Right atrium auricular region (tissue), 2 donors: ENCODE measurements at regions not wholly inside any gene's neighbourhood (a gene's known extent, or its start where the extent isn't known, plus 50 kb on each side); places are given as distances from the start of the nearest gene placed in this dataset.

Source experiments
- DNase-seq: peaks from one replicate; pipeline ENCODE4 v3.0.0-alpha.2; 2019; ENCODE audit warnings: low spot score
- H3K27ac ChIP-seq, 2 donors: fragments of 200-600 bp; sonication (generic); 1 replicate in 1 of 2; 2 replicates in 1 of 2; pipeline ENCODE4 v1.5.1; 2016 to 2019
- H3K27me3 ChIP-seq, 2 donors: fragments of 200-600 bp; sonication (generic); one replicate each; pipeline versions ENCODE4 v1.5.1 to v1.6.0; 2017 to 2019
- H3K36me3 ChIP-seq: fragments of 200-600 bp; sonication (generic); one replicate; pipeline ENCODE4 v1.5.1; 2016
- H3K4me1 ChIP-seq, 2 donors: fragments of 200-600 bp; sonication (generic); one replicate each; pipeline versions ENCODE4 v1.5.1 to v1.6.0; 2017 to 2019
- H3K4me3 ChIP-seq, 2 donors: fragments of 200-600 bp; sonication (generic); 1 replicate in 1 of 2; 2 replicates in 1 of 2; pipeline ENCODE4 v1.5.1; 2017 to 2019; ENCODE audit warnings: mild to moderate bottlenecking in 1 of 2, moderate library complexity in 1 of 2
- H3K9me3 ChIP-seq, 2 donors: fragments of 200-600 bp; sonication (generic); one replicate each; pipeline ENCODE4 v1.5.1; 2019
- CTCF ChIP-seq, 2 donors: fragments of 200-600 bp; sonication (generic); IDR thresholded peaks; one replicate each; pipeline ENCODE4 v1.5.1; 2019; ENCODE audit warnings: antibody characterized with exemption in 2 of 2

GRCh38 chr18:75548353-75548905 is 120.9 kb upstream of the SMIM21 start:
- Histone ChIP-seq H3K9me3 (no peaks in the 10 kb centered on the region), H3K4me3 (no peak overlapping the region), H3K4me1 (no peaks in the 10 kb centered on the region), H3K36me3 (no peaks in the 10 kb centered on the region), H3K27me3 (no peaks in the 10 kb centered on the region), H3K27ac (no peak overlapping the region)
- TF ChIP-seq CTCF (IDR thresholded peaks at IDR 0.05) = no peak
- no peak for DNase-seq

GRCh38 chr18:75546964-75547363 is 119.5 kb upstream of the SMIM21 start:
- Histone ChIP-seq H3K9me3 (no peaks in the 10 kb centered on the region), H3K4me1 (no peaks in the 10 kb centered on the region), H3K27ac (no peak overlapping the region), H3K4me3 (no peak overlapping the region), H3K36me3 (no peaks in the 10 kb centered on the region), H3K27me3 (no peaks in the 10 kb centered on the region)
- no peak for DNase-seq
- TF ChIP-seq CTCF (IDR thresholded peaks at IDR 0.05) = no peak

- Histone ChIP-seq H3K4me3 (no peak overlapping the region), H3K27me3 (no peaks in the 10 kb centered on the region), H3K27ac (no peak overlapping the region), H3K9me3 (no peaks in the 10 kb centered on the region), H3K4me1 (no peaks in the 10 kb centered on the region), H3K36me3 (no peaks in the 10 kb centered on the region)
- no peak for DNase-seq
- no peak for TF ChIP-seq CTCF (IDR thresholded peaks at IDR 0.05)
Measured at GRCh38 chr18:75545189-75545588, 117.7 kb upstream of the SMIM21 start.

GRCh38 chr18:75544496-75544895 is 117.0 kb upstream of the SMIM21 start:
- Histone ChIP-seq H3K4me3 (no peak overlapping the region), H3K4me1 (no peaks in the 10 kb centered on the region), H3K27me3 (no peaks in the 10 kb centered on the region), H3K27ac (no peak overlapping the region), H3K9me3 (no peaks in the 10 kb centered on the region), H3K36me3 (no peaks in the 10 kb centered on the region)
- no peak for TF ChIP-seq CTCF (IDR thresholded peaks at IDR 0.05)
- no peak for DNase-seq

GRCh38 chr18:75544051-75544481 is 116.6 kb upstream of the SMIM21 start:
- Histone ChIP-seq H3K9me3 (no peaks in the 10 kb centered on the region), H3K27me3 (no peaks in the 10 kb centered on the region), H3K4me1 (no peaks in the 10 kb centered on the region), H3K36me3 (no peaks in the 10 kb centered on the region), H3K4me3 (no peak overlapping the region), H3K27ac (no peak overlapping the region)
- DNase-seq = no peak
- no peak for TF ChIP-seq CTCF (IDR thresholded peaks at IDR 0.05)

- Histone ChIP-seq H3K27me3 (no peaks in the 10 kb centered on the region), H3K36me3 (no peaks in the 10 kb centered on the region), H3K4me3 (no peak overlapping the region), H3K27ac (no peak overlapping the region), H3K9me3 (no peaks in the 10 kb centered on the region), H3K4me1 (no peaks in the 10 kb centered on the region)
- DNase-seq = no peak
- no peak for TF ChIP-seq CTCF (IDR thresholded peaks at IDR 0.05)
Measured at GRCh38 chr18:75538727-75539126, 111.2 kb upstream of the SMIM21 start.
